Mucosa of descending colon (tissue), 3 donors: ENCODE measurements at regions not wholly inside any gene's neighbourhood (a gene's known extent, or its start where the extent isn't known, plus 50 kb on each side); places are given as distances from the start of the nearest gene placed in this dataset.

Experiments
- ATAC-seq: fragments of 200-7000 bp; cut with Tn5 transposase; one replicate; pipeline ENCODE4 v1.9.1; 2020; ENCODE audit warnings: mild to moderate bottlenecking, moderate library complexity
- DNase-seq, 3 donors: peaks; one replicate each; pipeline ENCODE4 v3.0.0-alpha.2; 2020
- H3K36me3 ChIP-seq: fragments of 200-600 bp; one replicate; pipeline ENCODE4 v1.8.0; 2021; ENCODE audit warnings: low read depth, mild to moderate bottlenecking
- H3K4me1 ChIP-seq: fragments of 200-600 bp; one replicate; pipeline ENCODE4 v1.8.0; 2021; ENCODE audit warnings: low read depth, mild to moderate bottlenecking
- H3K4me3 ChIP-seq: fragments of 200-600 bp; one replicate; pipeline ENCODE4 v1.8.0; 2021; ENCODE audit warnings: mild to moderate bottlenecking
- H3K9me3 ChIP-seq: fragments of 200-600 bp; one replicate; pipeline ENCODE4 v1.8.0; 2021; ENCODE audit warnings: mild to moderate bottlenecking
- intact Hi-C, 2 donors: fragments of 100-400 bp; cut with DNase I in 1 of 2; cut with micrococcal nuclease in 1 of 2; formaldehyde crosslinking; loops; one replicate each; pipeline versions ENCODE4 v1.11.0 to v1.11.1; 2022; cut with DNase I, micrococcal nuclease
- TF ChIP-seq, protein P1 (sequence below): fragments of 200-600 bp; IDR thresholded peaks from one replicate; pipeline ENCODE4 v1.8.0; 2022; ENCODE audit warnings: antibody characterized with exemption, mild to moderate bottlenecking
- donor health status: DM: no; HTN: no; CAD: no; lungs with moderate emphysema.
- donor health status: DM: no; HTN: no; CAD: no.
- donor health status: DM: no; HTN: yes; CAD: no.

- TF ChIP-seq, protein P1, sequence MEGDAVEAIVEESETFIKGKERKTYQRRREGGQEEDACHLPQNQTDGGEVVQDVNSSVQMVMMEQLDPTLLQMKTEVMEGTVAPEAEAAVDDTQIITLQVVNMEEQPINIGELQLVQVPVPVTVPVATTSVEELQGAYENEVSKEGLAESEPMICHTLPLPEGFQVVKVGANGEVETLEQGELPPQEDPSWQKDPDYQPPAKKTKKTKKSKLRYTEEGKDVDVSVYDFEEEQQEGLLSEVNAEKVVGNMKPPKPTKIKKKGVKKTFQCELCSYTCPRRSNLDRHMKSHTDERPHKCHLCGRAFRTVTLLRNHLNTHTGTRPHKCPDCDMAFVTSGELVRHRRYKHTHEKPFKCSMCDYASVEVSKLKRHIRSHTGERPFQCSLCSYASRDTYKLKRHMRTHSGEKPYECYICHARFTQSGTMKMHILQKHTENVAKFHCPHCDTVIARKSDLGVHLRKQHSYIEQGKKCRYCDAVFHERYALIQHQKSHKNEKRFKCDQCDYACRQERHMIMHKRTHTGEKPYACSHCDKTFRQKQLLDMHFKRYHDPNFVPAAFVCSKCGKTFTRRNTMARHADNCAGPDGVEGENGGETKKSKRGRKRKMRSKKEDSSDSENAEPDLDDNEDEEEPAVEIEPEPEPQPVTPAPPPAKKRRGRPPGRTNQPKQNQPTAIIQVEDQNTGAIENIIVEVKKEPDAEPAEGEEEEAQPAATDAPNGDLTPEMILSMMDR = no peak
- H3K9me3 ChIP-seq = no peaks in the 10 kb centered on the region
- ATAC-seq (no peak), DNase-seq (no peak)
- intact Hi-C loops = no loop called here
- no peak overlapping the region for H3K4me3 ChIP-seq
- no peaks in the 10 kb centered on the region for H3K36me3 ChIP-seq
- no peaks in the 10 kb centered on the region for H3K4me1 ChIP-seq
Observed at GRCh38 chr10:121049923-121050322, 198.8 kb downstream of the WDR11 start.

DNA sequence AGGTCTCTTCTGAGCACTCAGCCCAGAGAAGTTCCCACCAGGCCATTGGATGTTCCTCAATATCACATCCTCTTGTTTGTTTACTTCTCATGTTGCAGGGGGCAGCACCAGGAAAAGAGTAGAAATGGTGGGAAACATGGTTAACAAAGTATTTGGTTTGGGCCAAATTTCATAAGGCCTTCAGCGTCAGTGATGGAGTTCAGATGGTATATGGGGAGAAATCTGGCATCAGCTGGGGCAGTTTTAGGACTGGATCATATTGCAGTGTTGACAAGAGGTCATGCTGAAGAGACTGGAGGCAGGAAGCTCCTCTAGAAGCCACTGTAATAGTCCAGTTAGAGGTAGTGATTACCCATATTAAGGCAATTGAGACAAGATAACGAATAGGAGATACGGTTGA is 200.0 kb downstream of the WDR11 start:
- DNase-seq (no peak), ATAC-seq (no peak)
- intact Hi-C loops = no loop called here
- no peaks in the 10 kb centered on the region for H3K4me1 ChIP-seq
- no peak overlapping the region for H3K4me3 ChIP-seq
- TF ChIP-seq, protein P1 = no peak
- no peaks in the 10 kb centered on the region for H3K9me3 ChIP-seq
- no peaks in the 10 kb centered on the region for H3K36me3 ChIP-seq

GRCh38 chr10:121051696-121052279 is 200.6 kb downstream of the WDR11 start:
- ATAC-seq = no peak
- no peaks in the 10 kb centered on the region for H3K4me1 ChIP-seq
- TF ChIP-seq, protein P1 = no peak
- H3K4me3 ChIP-seq = no peak overlapping the region
- intact Hi-C loops = no loop called here
- H3K9me3 ChIP-seq = no peaks in the 10 kb centered on the region
- H3K36me3 ChIP-seq = no peaks in the 10 kb centered on the region
- no peak for DNase-seq

GRCh38 chr10:121053151-121053550 is 202.0 kb downstream of the WDR11 start:
- Histone ChIP-seq H3K4me3 (no peak overlapping the region), H3K4me1 (no peaks in the 10 kb centered on the region), H3K36me3 (no peaks in the 10 kb centered on the region), H3K9me3 (no peaks in the 10 kb centered on the region)
- no peak for DNase-seq
- ATAC-seq = no peak
- TF ChIP-seq, protein P1 = no peak
- intact Hi-C loops = no loop called here

GRCh38 chr10:121054874-121055273 is 203.7 kb downstream of the WDR11 start:
- no peak for DNase-seq

More at GRCh38 chr10:121054874-121055273, 203.7 kb downstream of the WDR11 start:
- H3K9me3 ChIP-seq = no peaks in the 10 kb centered on the region
- TF ChIP-seq, protein P1 = no peak
- no peaks in the 10 kb centered on the region for H3K4me1 ChIP-seq
- H3K4me3 ChIP-seq = no peak overlapping the region
- no peaks in the 10 kb centered on the region for H3K36me3 ChIP-seq
- no peak for ATAC-seq
- intact Hi-C loops = no loop called here
